ENCODE measurements at regions not wholly inside any gene's neighbourhood (a gene's known extent, or its start where the extent isn't known, plus 50 kb on each side); places are given as distances from the start of the nearest gene placed in this dataset.

DNA sequence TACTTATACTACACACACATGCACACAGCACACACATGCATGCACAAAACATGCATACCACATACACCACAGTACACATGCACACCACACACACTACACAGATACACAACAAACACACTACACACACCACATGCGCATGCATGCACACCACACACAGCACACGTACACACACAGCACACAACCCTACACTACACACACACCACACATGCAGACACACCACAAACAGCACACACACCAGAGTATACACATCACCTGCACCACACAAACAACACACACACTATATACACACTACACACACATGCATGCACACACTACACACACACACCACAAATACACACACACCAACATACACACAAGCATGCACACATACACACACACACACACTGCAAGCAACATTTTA, 166.8 kb downstream of the AHSP start:
- ChIA-PET CTCF (no interaction called here), POLR2A (no interaction called here)
- Histone ChIP-seq H3K27ac (ENCODE audit: low read length in 2 of 2) (no peak overlapping the region), H3K4me1 (ENCODE audit: control insufficient read depth in 2 of 2, insufficient read depth in 2 of 2, low read length in 2 of 2) (peaks cover 10 to 16% of the 10 kb centered on the region in 2 donors), H3K9ac (ENCODE audit: low read length) (no peak overlapping the region), H3K4me3 (ENCODE audit: control extremely low read depth in 1 of 5, extremely low read depth in 1 of 5, insufficient read depth in 1 of 5, low read depth in 2 of 5, low read length in 4 of 5) (no peak overlapping the region), H3K36me3 (replicated peaks in 1 of 2; ENCODE audit: control extremely low read depth in 1 of 2, control insufficient read depth in 1 of 2, extremely low read depth in 1 of 2, insufficient read depth in 2 of 2, low read length in 1 of 2) (no peaks in the 10 kb centered on the region), H3K27me3 (replicated peaks in 1 of 4; ENCODE audit: control extremely low read depth in 1 of 4, control insufficient read depth in 3 of 4, insufficient read depth in 4 of 4, low read length in 3 of 4) (no peaks in the 10 kb centered on the region), H4K20me1 (ENCODE audit: control insufficient read depth, insufficient read depth, low read length, poor library complexity, severe bottlenecking) (no peaks in the 10 kb centered on the region), H2AFZ (ENCODE audit: insufficient read depth, low read depth, low read length, poor library complexity, severe bottlenecking) (no peak overlapping the region), H3K4me2 (replicated peaks; ENCODE audit: low read depth, low read length, poor library complexity, severe bottlenecking) (no peak overlapping the region), H3K79me2 (ENCODE audit: control insufficient read depth, insufficient read depth, low read length) (peaks cover 7% of the 10 kb centered on the region), H3K9me3 (ENCODE audit: control extremely low read depth in 1 of 3, control insufficient read depth in 2 of 3, insufficient read depth in 1 of 3, low read length in 2 of 3) (peaks cover 0 to 2% (median 0%) of the 10 kb centered on the region in 3 donors)
- intact Hi-C loops (cut with micrococcal nuclease) = no loop called here
- H3K27ac Mint-ChIP-seq = no peak overlapping the region
- ATAC-seq (ENCODE audit: low read depth) (no peak), DNase-seq (no peak)
- TF ChIP-seq, protein P1, sequence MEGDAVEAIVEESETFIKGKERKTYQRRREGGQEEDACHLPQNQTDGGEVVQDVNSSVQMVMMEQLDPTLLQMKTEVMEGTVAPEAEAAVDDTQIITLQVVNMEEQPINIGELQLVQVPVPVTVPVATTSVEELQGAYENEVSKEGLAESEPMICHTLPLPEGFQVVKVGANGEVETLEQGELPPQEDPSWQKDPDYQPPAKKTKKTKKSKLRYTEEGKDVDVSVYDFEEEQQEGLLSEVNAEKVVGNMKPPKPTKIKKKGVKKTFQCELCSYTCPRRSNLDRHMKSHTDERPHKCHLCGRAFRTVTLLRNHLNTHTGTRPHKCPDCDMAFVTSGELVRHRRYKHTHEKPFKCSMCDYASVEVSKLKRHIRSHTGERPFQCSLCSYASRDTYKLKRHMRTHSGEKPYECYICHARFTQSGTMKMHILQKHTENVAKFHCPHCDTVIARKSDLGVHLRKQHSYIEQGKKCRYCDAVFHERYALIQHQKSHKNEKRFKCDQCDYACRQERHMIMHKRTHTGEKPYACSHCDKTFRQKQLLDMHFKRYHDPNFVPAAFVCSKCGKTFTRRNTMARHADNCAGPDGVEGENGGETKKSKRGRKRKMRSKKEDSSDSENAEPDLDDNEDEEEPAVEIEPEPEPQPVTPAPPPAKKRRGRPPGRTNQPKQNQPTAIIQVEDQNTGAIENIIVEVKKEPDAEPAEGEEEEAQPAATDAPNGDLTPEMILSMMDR (IDR thresholded peaks at IDR 0.05) = no peak
- TF ChIP-seq EZH2 (IDR thresholded peaks at IDR 0.05; ENCODE audit: borderline replicate concordance, insufficient read depth, low read depth, low read length, poor library complexity, severe bottlenecking) = no peak
- peaks cover 5% of the 10 kb centered on the region for H3K4me1 Mint-ChIP-seq
- WGBS (ENCODE audit: insufficient coverage) = 95% methylated on average over 2 of the region's 2 CpGs
- H3K9me3 Mint-ChIP-seq (ENCODE audit: insufficient read depth) = no peaks in the 10 kb centered on the region
- H3K27me3 Mint-ChIP-seq = no peaks in the 10 kb centered on the region
- H3K4me3 Mint-ChIP-seq = no peak overlapping the region

- no peaks in the 10 kb centered on the region for H3K9me3 Mint-ChIP-seq (ENCODE audit: insufficient read depth)
- Histone ChIP-seq H3K9ac (ENCODE audit: low read length) (no peak overlapping the region), H3K27ac (ENCODE audit: low read length in 2 of 2) (peak overlapping the region in 1 of 2 donors; percentile 12), H4K20me1 (ENCODE audit: control insufficient read depth, insufficient read depth, low read length, poor library complexity, severe bottlenecking) (no peaks in the 10 kb centered on the region), H3K4me2 (replicated peaks; ENCODE audit: low read depth, low read length, poor library complexity, severe bottlenecking) (peak overlapping the region; percentile 7), H3K9me3 (ENCODE audit: control extremely low read depth in 1 of 3, control insufficient read depth in 2 of 3, insufficient read depth in 1 of 3, low read length in 2 of 3) (peaks cover 0 to 2% (median 0%) of the 10 kb centered on the region in 3 donors), H3K4me1 (ENCODE audit: control insufficient read depth in 2 of 2, insufficient read depth in 2 of 2, low read length in 2 of 2) (peaks cover 10 to 21% of the 10 kb centered on the region in 2 donors), H3K36me3 (replicated peaks in 1 of 2; ENCODE audit: control extremely low read depth in 1 of 2, control insufficient read depth in 1 of 2, extremely low read depth in 1 of 2, insufficient read depth in 2 of 2, low read length in 1 of 2) (no peaks in the 10 kb centered on the region), H3K4me3 (ENCODE audit: control extremely low read depth in 1 of 5, extremely low read depth in 1 of 5, insufficient read depth in 1 of 5, low read depth in 2 of 5, low read length in 4 of 5) (no peak overlapping the region), H3K27me3 (replicated peaks in 1 of 4; ENCODE audit: control extremely low read depth in 1 of 4, control insufficient read depth in 3 of 4, insufficient read depth in 4 of 4, low read length in 3 of 4) (no peaks in the 10 kb centered on the region), H3K79me2 (ENCODE audit: control insufficient read depth, insufficient read depth, low read length) (peaks cover 16% of the 10 kb centered on the region), H2AFZ (ENCODE audit: insufficient read depth, low read depth, low read length, poor library complexity, severe bottlenecking) (peak overlapping the region; percentile 17)
- WGBS (ENCODE audit: insufficient coverage) = 21% methylated on average over 2 of the region's 4 CpGs
- DNase-seq = peak; percentile 63
- H3K4me3 Mint-ChIP-seq = no peak overlapping the region
- POLR2A ChIA-PET = no interaction called here
- peak; percentile 28 for ATAC-seq (ENCODE audit: low read depth)
- peaks cover 6% of the 10 kb centered on the region for H3K4me1 Mint-ChIP-seq
- no peaks in the 10 kb centered on the region for H3K27me3 Mint-ChIP-seq
- TF ChIP-seq, protein P1 (IDR thresholded peaks at IDR 0.05) = no peak
- no peak for TF ChIP-seq EZH2 (IDR thresholded peaks at IDR 0.05; ENCODE audit: borderline replicate concordance, insufficient read depth, low read depth, low read length, poor library complexity, severe bottlenecking)
- intact Hi-C loops (cut with micrococcal nuclease) = no loop called here
- no peak overlapping the region for H3K27ac Mint-ChIP-seq
- CTCF ChIA-PET = interaction anchor here (0.9 to 8.1 kb wide), 2 partner anchors 17 to 173 kb away, joined by 3 to 38 read pairs; a partner anchor contains a TSS
Measured at GRCh38 chr16:31695667-31696066, 168.0 kb downstream of the AHSP start.
